GM21723 (cell line): ENCODE measurements at regions not wholly inside any gene's neighbourhood (a gene's known extent, or its start where the extent isn't known, plus 50 kb on each side); places are given as distances from the start of the nearest gene placed in this dataset.

Experiments used
- ATAC-seq: cut with Tn5 transposase; IDR thresholded peaks from one replicate; pipeline ENCODE4 v1.9.1; 2021; ENCODE audit warnings: mild to moderate bottlenecking, moderate library complexity; ENCODE audit not compliant: unreplicated experiment

DNA sequence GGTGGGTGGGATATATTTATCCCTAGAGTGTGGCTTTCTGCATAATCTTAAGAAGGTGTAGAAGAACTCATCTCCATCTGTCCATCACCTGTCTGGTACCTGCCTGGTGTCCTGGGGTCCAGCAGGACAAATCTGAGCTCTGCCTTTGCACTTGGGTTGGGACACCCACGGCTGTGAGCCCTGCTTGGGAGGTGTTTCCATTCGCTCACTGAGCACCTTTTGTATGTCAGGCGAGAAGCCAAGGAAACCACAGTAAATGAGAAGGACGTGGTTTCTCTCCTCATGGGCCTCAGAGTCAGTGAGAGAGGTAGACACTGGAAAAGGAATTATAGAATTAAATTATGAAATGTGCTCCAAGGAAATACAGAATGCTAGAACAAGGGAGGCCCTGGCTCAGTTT is 555.9 kb downstream of the MIAT start:
- no peak for ATAC-seq

DNA sequence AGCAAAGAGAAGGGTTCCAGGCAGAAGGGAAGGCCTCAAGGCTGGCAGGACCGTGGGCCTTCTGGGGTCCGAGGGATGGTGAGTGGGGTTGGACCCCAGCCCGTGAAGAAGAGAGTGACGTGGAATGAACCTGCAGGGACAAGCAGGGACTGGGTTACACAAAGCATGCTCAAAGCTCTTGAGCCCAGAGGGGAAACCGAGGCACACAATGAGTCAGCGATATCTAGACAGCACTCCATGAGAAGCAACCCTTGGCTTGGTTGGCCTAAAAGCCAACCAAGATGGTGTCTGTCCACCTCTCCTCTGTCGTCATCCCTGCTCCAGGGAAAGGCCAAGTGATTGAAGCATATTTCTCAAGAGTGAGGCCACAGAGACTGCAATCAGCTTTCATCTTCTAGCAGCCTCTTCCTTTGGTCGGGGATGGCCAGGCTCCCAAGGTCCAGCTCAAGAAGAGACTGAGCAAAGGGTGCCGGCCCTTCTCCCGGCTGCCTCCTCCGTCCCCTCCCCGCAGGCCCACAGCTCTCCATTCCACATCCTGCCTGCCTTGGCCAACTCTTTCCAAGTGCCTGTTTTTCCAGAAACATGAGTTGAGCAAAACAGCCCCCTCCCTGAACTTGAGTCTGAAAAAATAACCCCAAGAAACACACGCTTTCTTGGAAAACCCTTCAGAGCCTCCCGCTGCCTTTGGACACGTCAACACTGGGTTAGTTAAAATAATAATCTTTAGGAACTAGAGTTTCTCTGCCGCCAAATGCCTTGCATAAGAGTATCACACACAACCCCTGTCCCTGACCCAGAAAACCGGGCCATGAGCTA is 556.6 kb downstream of the MIAT start:
- ATAC-seq, result no peak

- no peak for ATAC-seq
Observed at GRCh38 chr22:27214691-27215090, 557.3 kb downstream of the MIAT start.

DNA sequence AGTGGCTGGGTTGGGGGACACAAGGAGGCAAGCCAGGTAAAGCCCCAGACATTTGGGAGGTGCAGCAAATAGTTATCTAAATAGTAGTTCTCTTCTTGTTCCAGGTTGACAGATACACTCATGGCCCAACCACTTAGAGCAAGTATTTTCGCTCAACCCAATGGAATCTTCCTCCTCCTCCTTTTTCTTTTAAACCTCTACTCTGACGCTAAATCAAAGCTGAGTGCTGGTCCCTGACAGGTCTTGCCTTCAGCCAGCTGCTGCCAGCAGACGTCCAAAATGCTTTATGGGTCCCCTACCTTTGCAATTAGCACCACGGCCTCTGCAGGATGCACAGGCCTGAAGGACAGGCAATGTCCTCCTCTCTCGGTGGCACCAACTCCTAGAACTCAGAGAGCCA is 558.5 kb downstream of the MIAT start:
- ATAC-seq, result no peak

DNA sequence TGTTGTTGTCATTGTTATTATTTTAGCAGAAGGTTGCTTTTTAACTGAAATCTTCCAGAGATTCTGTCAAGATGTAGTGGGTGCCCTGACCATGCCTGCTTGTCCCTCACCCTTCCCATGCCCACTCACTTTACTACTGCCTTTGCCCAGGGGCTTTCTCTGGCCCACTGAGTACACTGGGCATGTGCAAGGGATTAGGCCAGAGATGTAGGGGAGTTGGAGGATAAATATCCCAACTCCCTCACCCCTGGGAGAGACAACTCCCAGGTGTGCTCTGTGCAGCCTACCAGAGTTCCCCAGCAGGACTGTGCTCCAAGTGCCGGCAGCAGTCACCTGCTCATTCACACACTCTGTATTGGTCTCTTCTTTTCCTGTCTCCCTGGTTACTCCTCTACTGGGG is 559.1 kb downstream of the MIAT start:
- no peak for ATAC-seq

DNA sequence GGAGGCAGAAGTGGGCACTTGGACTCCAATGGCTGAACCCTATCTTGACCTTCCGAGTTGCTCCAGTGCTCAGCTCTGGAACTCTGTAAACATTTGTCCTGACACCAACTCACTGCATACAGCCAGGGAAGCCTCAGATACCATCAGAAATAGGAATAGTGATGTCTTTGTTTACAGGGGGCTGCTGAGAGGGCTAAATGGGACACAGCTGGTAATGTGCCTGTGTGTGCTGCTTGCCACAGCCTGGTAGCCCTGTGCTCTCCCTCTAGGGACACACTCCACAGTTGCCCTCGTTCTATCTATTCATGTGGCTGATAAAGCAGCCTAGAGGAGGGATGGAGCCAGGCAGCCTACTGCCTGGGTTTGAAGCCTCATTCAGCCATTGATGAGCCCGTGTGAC is 559.8 kb downstream of the MIAT start:
- ATAC-seq, result no peak

- no peak for ATAC-seq
Observed at GRCh38 chr22:27218012-27218920, 560.9 kb downstream of the MIAT start.

DNA sequence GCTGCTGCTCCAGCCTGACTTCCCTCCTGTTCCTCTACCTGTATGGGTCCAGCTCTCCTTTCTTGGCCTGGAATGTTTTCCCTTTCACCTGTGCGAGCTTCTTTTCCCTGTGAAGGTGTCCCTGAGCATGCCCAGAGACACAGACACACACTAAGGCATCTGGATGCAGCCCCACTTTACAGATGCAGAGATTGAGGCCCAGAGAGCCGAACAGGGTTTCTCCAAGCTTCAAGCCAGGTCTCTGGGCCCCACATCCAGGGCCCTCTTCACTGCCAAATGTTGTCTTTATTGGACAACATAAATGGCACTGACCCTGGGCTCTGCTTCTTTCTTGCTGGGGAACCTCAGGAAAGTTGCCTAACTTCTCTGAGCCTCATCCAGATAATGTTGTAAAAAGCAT is 561.6 kb downstream of the MIAT start:
- no peak for ATAC-seq

DNA sequence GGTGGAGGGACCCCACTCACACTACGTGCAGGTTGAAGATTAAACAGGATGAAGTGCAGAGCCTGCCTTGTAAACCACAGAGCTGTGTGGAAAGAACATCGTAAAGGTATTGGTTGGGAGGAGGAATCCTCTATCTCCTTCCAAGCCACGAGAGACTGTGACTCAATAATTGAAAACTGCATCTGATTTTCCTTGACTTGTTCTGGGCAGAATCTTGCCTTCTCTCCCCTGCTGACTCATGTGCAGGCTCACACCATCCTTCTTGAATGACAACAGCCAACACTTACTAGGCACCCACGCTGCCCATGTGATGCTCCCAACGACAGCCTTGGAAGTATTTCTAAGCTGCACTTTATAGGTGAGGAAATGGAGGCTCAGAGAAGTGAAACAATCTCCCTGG is 563.0 kb downstream of the MIAT start:
- no peak for ATAC-seq

DNA sequence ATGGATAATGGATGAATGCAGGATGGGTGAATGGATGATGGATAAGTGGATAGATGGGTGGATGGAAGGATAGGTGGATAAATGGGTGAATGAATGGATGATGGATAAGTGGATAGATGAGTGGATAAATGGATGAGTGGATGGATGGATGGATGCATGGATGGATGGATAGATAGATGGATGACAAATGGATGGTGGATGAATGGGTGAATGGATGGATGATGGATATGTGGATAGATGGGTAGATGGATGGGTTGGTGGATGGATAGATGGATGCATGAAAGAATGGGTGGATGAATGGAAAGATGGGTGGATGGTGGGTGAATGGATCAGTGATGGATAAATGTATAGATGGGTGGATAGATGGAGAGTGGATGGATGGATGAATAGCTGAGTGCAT is 564.8 kb downstream of the MIAT start:
- no peak for ATAC-seq

- ATAC-seq, result no peak
Observed at GRCh38 chr22:27223317-27224177, 566.2 kb downstream of the MIAT start.

DNA sequence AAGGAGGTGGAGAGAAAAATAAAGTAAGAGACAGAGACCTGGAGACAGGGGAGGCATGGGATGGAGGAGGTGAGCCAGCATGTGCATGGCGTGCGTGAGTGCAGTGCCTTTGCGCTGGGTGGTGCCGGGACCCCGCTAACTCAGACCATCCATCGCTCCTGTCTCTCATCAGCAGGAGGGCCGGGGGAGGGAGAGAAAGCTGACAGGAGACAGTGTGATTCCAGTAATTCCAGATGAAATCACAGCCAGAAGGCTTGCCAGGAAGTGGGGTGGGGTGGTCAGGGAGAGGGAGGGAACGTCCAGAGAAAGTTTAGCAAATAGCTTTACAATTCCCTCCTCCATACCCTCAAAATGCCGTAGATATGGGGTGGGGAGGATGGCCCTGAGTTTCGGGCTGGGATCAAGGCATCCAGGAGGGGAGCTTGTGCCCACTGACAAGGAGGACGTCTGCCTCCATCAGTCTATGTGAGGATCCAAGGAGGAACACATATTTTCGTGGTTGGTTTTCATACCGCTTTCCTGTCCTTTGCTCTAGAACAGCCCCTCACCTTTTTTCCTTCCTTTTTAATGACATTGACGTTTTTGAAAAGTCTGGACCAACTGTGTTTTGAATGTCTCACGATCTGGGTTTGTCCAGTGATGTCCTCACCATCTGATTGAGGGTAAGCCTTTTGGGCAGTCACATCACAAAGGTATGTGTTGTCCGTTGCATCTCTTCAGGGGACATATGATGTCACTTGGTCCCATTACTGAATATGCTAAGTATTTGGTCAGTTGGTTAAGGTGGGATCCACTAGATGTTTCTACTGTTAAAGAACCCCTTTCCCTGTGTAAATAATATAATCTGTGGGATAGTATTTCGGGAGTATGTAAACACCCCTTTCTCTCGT is 567.3 kb downstream of the MIAT start:
- ATAC-seq, result no peak

- no peak for ATAC-seq
Observed at GRCh38 chr22:27226666-27227065, 569.3 kb downstream of the MIAT start.

GRCh38 chr22:27228771-27229170 is 571.4 kb downstream of the MIAT start:
- ATAC-seq, result no peak

DNA sequence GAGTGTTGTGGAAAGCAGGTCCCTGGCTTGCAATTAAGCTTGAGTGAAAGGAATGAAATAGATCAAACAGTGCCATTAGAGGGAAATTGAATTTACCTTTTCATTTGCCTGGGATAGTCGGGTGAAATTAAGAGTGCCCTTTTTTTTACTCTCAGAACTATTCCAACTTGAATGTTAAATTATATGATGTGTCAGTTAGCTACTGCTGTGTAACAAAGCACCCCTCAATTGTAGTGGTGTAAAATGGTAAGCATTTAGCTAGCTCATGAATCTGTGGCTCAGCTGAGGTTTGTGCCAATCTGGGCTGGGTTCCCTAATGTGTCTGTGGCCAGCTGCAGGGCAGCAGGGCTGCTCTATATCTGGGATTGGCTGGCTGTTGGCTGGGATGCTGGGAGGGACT is 571.4 kb downstream of the MN1 start:
- ATAC-seq, result no peak

DNA sequence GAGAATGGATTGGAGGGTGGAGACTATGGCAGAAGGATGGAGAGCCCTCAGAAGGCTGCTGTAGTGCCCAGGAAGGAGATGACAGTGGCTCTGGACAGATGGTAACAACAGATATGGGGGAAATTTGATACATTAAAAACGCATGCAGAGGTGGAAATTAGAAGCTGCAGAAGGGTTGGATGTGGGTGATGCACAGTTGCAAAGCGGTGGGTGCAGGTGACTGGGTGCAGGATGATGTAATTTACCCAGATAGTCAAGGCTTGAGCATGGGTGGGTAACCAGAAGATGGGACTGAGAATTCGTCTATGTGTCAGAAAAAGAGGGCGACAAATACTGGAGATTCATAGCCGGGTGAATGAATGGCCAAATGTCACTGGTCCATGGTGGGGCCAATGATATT is 570.3 kb downstream of the MN1 start:
- ATAC-seq, result no peak

- no peak for ATAC-seq
Observed at GRCh38 chr22:27232077-27232476, 569.5 kb downstream of the MN1 start.

DNA sequence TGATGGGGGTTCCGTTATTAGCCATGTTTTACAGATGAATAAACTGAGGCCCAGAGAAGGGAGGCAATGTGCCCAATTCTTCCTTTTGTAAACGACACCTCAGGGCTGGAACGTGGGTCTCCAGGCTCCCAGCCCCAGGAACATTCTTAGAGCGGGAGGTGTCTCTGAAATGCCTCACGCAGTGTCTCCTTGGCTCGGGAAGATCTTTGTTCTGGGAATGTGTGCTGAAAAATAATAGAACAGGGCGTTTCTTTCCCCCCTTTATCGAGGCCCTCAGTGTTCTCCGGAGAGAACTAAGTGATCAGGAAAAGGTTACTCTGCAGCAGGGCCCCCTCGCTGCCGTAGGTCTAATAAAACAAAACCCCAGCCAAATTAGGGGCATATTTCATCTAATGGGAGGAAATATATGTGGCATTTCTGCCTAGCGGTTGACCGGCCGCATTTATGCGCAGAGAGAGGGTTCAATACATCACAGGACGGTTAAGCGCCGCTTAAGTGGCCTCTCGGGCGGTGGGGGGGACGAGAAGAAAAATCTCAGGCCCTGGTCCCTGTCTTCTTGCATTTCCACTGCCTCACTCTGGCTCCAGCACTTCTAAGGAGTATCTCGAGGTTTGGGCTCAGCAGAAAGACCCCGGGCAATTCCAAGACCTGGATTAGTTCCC is 564.3 kb downstream of the MN1 start:
- ATAC-seq, result no peak

DNA sequence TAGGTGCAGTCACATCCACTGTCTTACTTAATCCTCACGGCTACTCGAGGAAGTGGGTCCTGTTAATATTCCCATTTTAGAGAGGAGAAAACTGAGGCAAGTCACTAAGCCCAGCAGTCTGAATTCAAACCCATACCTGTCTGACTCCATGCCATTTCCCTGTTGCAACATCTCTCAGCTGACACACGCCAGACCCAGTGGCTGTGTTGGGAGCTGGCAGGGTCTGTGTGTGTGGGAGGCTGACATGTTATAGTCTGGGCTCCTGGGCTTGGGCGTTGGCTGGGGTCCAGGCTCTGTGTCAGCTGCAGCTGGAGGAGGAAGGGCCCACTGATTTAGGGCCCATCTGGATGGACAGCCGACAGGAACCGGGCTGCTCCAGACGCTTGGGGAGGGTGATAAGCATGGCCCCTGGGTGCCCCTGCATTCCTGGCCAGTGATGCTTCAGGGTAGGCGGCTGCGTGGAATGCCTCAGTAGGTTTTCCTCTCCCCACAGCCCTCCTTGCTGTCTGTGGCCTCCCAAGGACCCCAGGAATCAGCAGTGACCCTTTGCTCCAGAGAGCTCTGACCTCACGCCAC is 562.5 kb downstream of the MN1 start:
- no peak for ATAC-seq
